ENCODE measurements at regions not wholly inside any gene's neighbourhood (a gene's known extent, or its start where the extent isn't known, plus 50 kb on each side); places are given as distances from the start of the nearest gene placed in this dataset.

GRCh38 chr4:185898413-185898812 lies 86.4 kb upstream of the SORBS2 start:
- TF ChIP-seq EZH2 (IDR thresholded peaks at IDR 0.05) = no peak
- no peak for TF ChIP-seq POLR2AphosphoS5 (IDR thresholded peaks at IDR 0.05; ENCODE audit: borderline replicate concordance, low read depth, low read length)
- no peak for TF ChIP-seq FOXP2 (optimal IDR thresholded peaks at IDR 0.05; ENCODE audit: control extremely low read depth, extremely low read length, insufficient read depth)
